ENCODE measurements at regions not wholly inside any gene's neighbourhood (a gene's known extent, or its start where the extent isn't known, plus 50 kb on each side); places are given as distances from the start of the nearest gene placed in this dataset.
"Not testable (repeated sequence)": the region's sequence is repeated elsewhere in the genome, so short reads cannot be mapped to it uniquely, and the experiment has no call there.

- DNase-seq, result peak; percentile 34
These were observed 128.4 kb upstream of the SOD1 start for GRCh38 chr21:31530897-31531705.

GRCh38 chr21:31530364-31530763 lies 129.1 kb upstream of the SOD1 start:
- DNase-seq, result no peak

GRCh38 chr21:31529406-31529805 lies 130.1 kb upstream of the SOD1 start:
- no peak for DNase-seq

GRCh38 chr21:31526040-31526439 lies 133.5 kb upstream of the SOD1 start:
- DNase-seq, result no peak

GRCh38 chr21:31524140-31524539 lies 135.4 kb upstream of the SOD1 start:
- DNase-seq, result no peak

- DNase-seq, result no peak
These were observed 138.0 kb upstream of the SOD1 start for GRCh38 chr21:31521515-31521914.

- DNase-seq, result no peak
These were observed 138.9 kb upstream of the SOD1 start for GRCh38 chr21:31520561-31521098.

- DNase-seq, result no peak
These were observed 140.9 kb upstream of the SOD1 start for GRCh38 chr21:31518580-31518979.

GRCh38 chr21:31517664-31518414 lies 141.7 kb upstream of the SOD1 start:
- DNase-seq, result no peak

- no peak for DNase-seq
These were observed 144.2 kb upstream of the SOD1 start for GRCh38 chr21:31515253-31515652.

GRCh38 chr21:31514598-31514997 lies 144.9 kb upstream of the SOD1 start:
- DNase-seq, result peak; percentile 39

- DNase-seq, result not testable (repeated sequence)
These were observed 146.0 kb upstream of the SOD1 start for GRCh38 chr21:31513541-31513940.

- not testable (repeated sequence) for DNase-seq
These were observed 147.5 kb upstream of the SOD1 start for GRCh38 chr21:31511999-31512398.

- DNase-seq, result no peak
These were observed 148.2 kb upstream of the SOD1 start for GRCh38 chr21:31511258-31511657.

- no peak for DNase-seq
These were observed 150.1 kb upstream of the SOD1 start for GRCh38 chr21:31509194-31510017.

- DNase-seq, result no peak
These were observed 153.5 kb upstream of the SOD1 start for GRCh38 chr21:31505975-31506374.

GRCh38 chr21:31503939-31504338 lies 155.6 kb upstream of the SOD1 start:
- DNase-seq, result no peak

- DNase-seq, result no peak
These were observed 156.0 kb upstream of the SOD1 start for GRCh38 chr21:31503467-31503866.

GRCh38 chr21:31502537-31503143 lies 156.9 kb upstream of the SOD1 start:
- DNase-seq, result no peak

GRCh38 chr21:31501926-31502325 lies 157.6 kb upstream of the SOD1 start:
- DNase-seq, result peak; percentile 31

- DNase-seq, result no peak
These were observed 156.9 kb upstream of the TIAM1 start for GRCh38 chr21:31500982-31501381.

GRCh38 chr21:31500071-31500470 lies 156.0 kb upstream of the TIAM1 start:
- DNase-seq, result no peak

Measured in right kidney (tissue), 1 donor.